ENCODE measurements at regions not wholly inside any gene's neighbourhood (a gene's known extent, or its start where the extent isn't known, plus 50 kb on each side); places are given as distances from the start of the nearest gene placed in this dataset.

- DNase-seq, result no peak
These were observed 133.8 kb downstream of the TMEM38B start for GRCh38 chr9:105828171-105828570.

- DNase-seq, result no peak
These were observed 134.4 kb downstream of the TMEM38B start for GRCh38 chr9:105828596-105829213.

DNA sequence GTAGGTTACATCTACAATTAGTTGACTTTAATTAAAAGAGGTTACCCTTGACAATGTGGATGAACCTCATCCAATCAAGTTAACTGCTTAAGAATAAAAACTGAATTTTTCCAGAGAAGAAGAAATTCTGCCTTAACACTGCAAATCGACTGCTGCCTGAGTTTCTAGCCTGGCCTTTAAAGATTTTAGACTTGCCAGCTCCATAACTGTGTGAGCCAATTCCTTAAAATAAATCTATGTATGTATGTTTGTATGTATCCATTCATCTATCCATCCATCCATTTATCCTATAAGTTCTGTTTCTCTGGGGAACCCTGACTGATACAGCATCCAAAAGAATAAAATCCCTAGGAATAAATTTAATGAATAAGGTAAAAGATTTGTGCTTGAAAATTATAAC, 136.1 kb downstream of the TMEM38B start:
- DNase-seq, result no peak

GRCh38 chr9:105832096-105832710, 137.9 kb downstream of the TMEM38B start:
- DNase-seq, result no peak

DNA sequence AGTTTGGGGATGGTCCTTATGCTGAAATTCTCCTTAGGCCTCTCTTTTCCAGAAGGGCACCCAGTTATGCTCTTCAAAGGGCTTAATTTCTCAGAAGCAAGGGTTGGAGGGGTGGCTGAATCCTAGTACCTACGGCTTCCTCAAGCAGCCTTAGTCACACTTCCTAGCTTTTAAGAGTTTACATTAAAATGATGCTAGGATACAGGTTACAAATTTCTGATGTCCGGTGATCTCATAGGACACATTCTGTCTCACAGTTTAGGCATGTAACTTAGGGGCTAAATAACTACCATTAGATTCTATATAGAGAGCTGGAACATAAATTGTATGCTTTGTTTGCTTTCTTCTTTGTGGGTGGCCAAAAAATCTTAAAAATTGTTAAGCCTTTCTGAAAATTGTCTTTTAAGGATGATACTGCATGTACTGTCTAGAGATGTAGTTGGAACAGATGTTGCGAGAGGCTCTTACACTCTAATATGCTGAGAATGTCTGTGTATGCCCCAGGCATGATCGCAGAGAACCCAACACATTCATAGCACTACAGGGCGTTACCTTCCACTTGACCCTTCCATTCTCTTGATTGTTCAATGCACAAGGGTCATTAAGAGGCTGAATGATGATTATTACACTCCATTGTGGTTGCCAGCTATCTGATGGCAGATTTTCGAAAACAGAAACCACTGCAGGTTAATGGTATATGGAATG, 139.1 kb downstream of the TMEM38B start:
- no peak for DNase-seq

- no peak for DNase-seq
These were observed 140.1 kb downstream of the TMEM38B start for GRCh38 chr9:105834404-105834803.

- no peak for DNase-seq
These were observed 141.4 kb downstream of the TMEM38B start for GRCh38 chr9:105835721-105836120.

- no peak for DNase-seq
These were observed 142.8 kb downstream of the TMEM38B start for GRCh38 chr9:105836936-105837660.

GRCh38 chr9:105841562-105841961, 147.2 kb downstream of the TMEM38B start:
- no peak for DNase-seq

DNA sequence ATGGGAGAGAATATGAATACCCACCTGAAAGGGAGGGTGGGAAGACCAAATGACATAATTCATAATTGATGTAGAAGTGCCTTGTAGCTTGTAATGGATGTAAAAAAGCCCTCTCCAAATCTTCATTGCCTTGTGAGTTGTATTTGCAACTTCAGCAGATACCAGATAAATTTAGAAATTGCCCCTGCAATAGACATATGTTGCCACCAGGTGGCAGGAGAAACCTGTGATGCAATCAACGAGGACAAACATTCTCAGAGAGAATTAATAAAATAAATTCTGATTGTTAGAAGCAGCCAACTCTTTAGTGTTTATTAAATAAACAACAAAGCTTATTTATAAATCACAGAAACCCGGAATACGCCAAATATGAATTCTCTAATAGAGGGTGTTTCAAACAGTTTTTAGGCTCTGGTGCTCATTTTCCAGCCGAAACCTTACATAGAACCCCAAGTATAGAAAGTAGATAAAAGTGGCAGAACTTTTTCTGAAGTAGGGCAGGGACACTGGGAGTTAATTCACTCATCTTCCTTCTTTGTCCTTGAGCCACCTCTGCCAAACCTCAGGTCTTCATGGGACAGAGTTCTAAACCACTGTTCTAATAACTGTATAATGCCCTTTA, 147.8 kb downstream of the TMEM38B start:
- no peak for DNase-seq

DNA sequence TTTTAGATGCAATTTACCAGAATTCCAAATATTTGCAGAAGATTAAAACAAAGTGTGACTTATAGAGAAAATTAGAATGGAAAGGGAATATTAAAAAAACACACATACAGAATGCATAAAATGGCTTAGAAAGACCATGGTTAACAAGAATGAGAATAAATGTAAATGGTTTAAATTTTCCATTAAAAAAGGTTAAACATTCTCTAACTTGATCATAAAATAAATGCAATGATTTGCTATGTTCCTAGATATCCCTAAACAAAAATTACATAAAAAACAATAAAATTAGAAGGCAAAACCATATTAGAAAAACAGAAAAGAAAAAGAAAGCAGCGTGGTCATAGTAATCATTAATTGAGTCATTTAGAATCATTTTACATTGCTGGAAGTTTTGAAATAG, 152.5 kb downstream of the TMEM38B start:
- no peak for DNase-seq

GRCh38 chr9:105850852-105851500, 156.6 kb downstream of the TMEM38B start:
- no peak for DNase-seq

- DNase-seq, result no peak
These were observed 159.9 kb downstream of the TMEM38B start for GRCh38 chr9:105854026-105854782.

DNA sequence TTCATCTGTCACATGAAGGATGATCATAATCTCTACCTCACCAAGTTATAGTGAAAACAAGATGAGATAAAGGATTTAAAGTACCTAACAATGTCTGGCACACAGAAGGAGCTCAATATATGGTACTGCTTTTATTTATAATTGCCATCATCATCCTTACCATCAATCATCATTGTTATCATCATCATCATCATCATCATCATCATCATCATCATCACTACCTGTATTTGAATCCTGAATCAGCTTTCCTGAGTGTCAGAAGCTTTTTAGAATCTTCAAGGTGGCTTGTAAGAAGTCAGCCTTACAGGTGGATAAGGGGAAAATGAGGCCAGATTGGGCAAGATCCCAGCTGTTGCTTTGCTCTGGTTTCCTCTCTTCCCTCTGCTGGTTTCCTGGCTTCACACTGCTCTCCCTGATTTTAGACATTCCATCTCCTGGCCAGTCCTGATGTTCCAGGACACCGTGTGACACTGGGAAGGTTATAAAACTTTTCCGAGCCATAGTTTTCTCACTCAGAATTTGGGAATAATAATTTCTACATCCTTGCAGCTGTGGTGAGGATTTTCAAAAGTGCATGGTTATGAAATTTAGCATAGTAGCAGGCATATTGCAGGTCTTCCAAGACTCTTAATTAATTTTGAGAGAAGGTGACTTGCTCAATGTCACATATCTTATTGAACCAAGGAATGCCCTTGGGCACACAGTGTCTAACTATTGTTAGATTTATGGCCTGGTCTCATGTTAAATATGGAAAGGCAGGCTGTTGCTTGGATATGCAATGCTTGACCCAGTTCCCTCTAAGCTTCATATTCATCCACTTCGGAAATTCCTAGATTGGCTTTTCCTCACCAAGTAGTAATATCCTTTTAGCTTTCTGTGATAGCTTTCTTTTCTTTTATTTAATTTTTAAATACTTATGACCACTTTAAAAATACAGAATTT, 160.7 kb downstream of the TMEM38B start:
- DNase-seq, result no peak

- DNase-seq, result no peak
These were observed 161.6 kb downstream of the TMEM38B start for GRCh38 chr9:105855987-105856386.

- DNase-seq, result no peak
These were observed 163.8 kb downstream of the TMEM38B start for GRCh38 chr9:105858006-105858690.

DNA sequence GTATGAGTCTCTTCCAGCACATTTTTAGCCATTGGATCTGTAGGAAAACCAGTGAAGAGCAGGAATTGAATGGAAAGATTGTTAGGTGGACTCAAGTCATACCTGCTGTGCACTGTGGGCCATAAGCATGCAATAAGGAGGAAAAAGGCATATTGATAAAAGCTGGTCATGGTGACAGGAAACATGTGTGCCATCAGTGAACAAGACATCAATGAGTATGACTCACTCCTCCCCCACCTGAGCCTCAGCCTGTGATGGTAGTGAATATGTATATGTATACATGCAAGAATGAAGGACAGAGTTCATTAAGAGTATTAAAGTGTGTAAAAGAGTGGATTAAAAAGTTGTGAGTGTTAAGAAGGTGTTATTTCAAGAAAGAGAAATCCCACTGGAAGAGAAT, 164.5 kb downstream of the TMEM38B start:
- no peak for DNase-seq

DNA sequence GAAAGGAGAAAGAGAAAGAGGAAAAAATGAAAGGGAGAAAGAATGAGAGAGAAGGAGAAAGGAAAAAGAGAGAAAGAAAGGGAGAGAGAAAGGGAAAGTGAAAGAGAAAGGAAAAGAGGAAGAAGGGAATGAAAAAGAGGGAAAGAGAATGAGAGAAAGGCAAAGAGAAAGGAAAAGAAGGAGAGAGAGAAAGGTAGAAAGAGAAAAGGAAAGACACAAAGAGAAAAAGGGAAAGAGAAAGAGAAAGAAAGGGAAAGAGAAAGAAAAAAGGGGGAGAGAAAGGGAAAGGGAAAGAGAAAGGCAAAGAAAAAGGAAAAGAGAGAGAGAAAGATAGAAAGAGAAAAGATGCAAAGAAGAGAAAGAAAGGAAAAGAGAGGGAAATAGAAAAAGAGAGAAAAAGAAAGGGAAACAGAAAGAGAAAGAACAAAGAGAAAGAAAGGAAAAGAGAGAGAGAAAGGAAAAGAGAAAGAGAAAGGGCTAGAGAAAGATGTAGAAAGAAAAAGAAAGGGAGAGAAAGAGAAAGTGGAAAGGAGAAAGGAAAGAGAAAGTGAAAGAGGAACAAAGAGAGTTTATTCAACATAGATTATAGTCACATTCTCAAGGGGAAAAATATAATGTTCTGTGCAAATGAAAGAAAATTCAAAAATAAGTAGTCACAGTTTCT, 165.2 kb downstream of the TMEM38B start:
- no peak for DNase-seq

GRCh38 chr9:105860516-105860915, 166.2 kb downstream of the TMEM38B start:
- no peak for DNase-seq
